ENCODE measurements at regions not wholly inside any gene's neighbourhood (a gene's known extent, or its start where the extent isn't known, plus 50 kb on each side); places are given as distances from the start of the nearest gene placed in this dataset.

- TF ChIP-seq CTCF (IDR thresholded peaks at IDR 0.05; ENCODE audit: low read length) (no peak), EZH2 (IDR thresholded peaks at IDR 0.05; ENCODE audit: borderline replicate concordance, low read length) (no peak)
These were observed 267.2 kb upstream of the RASGEF1B start for GRCh38 chr4:81738891-81739290.

All from OCI-LY1 (cell line).